Naive thymus-derived CD8-positive, alpha-beta T cell (primary cell): ENCODE measurements at regions not wholly inside any gene's neighbourhood (a gene's known extent, or its start where the extent isn't known, plus 50 kb on each side); places are given as distances from the start of the nearest gene placed in this dataset.
"Not testable (repeated sequence)": the region's sequence is repeated elsewhere in the genome, so short reads cannot be mapped to it uniquely, and the experiment has no call there.

Experiments
- ATAC-seq, 2 donors: fragments of 150-1000 bp; cut with Tn5 transposase in 1 of 2; sonication (Bioruptor Pico), chemical (Tn5 transposase) in 1 of 2; 1 replicate in 1 of 2; 2 replicates in 1 of 2; pipeline ENCODE4 v1.10.0; 2021; ENCODE audit warnings: mild to moderate bottlenecking in 2 of 2, moderate library complexity in 2 of 2
- POLR2A ChIA-PET: fragments of 350-600 bp; sonication (Branson Sonifier 250); formaldehyde crosslinking; loops from one replicate; lab custom pipeline; 2021; ENCODE audit warnings: antibody characterized with exemption; lab: Charles Lee
- DNase-seq, 10 donors: peaks; one replicate each; pipeline versions ENCODE4 v3.0.0 to v3.0.0-alpha.2; 2020 to 2022
- H3K27ac Mint-ChIP-seq, 10 donors: one replicate each; pipeline ENCODE4 v1.8.0; 2020 to 2022; ENCODE audit warnings: mild to moderate bottlenecking in 10 of 10, mixed read lengths in 10 of 10, moderate library complexity in 4 of 10, inconsistent platforms in 1 of 10
- H3K27me3 Mint-ChIP-seq, 5 donors: one replicate each; pipeline ENCODE4 v1.8.0; 2021 to 2022; ENCODE audit warnings: mixed read lengths in 5 of 5
- H3K36me3 Mint-ChIP-seq, 3 donors: one replicate each; pipeline ENCODE4 v1.8.0; 2020 to 2022; ENCODE audit warnings: mixed read lengths in 3 of 3, mild to moderate bottlenecking in 2 of 3, inconsistent platforms in 1 of 3
- H3K4me1 Mint-ChIP-seq, 4 donors: one replicate each; pipeline ENCODE4 v1.8.0; 2021 to 2022; ENCODE audit warnings: mixed read lengths in 4 of 4
- H3K4me3 Mint-ChIP-seq, 10 donors: one replicate each; pipeline ENCODE4 v1.8.0; 2020 to 2022; ENCODE audit warnings: mild to moderate bottlenecking in 10 of 10, mixed read lengths in 10 of 10, moderate library complexity in 6 of 10, inconsistent platforms in 1 of 10
- H3K9me3 Mint-ChIP-seq, 9 donors: one replicate each; pipeline ENCODE4 v1.8.0; 2020 to 2022; ENCODE audit warnings: mixed read lengths in 9 of 9, mild to moderate bottlenecking in 3 of 9, inconsistent platforms in 1 of 9, moderate library complexity in 1 of 9

- H3K27ac Mint-ChIP-seq, POLR2A ChIA-PET, H3K4me1 Mint-ChIP-seq, H3K27me3 Mint-ChIP-seq, H3K4me3 Mint-ChIP-seq, H3K36me3 Mint-ChIP-seq, ATAC-seq: not testable (repeated sequence)
- peaks cover 0 to 16% (median 11%) of the 10 kb centered on the region in 9 donors for H3K9me3 Mint-ChIP-seq
- DNase-seq: peak in 1 of 10 donors; percentile 35
Observed at GRCh38 chr18:40119581-40119980, 1835.5 kb upstream of the PIK3C3 start.

GRCh38 chr18:40110455-40110854, 1844.6 kb upstream of the PIK3C3 start:
- Mint-ChIP-seq H3K27me3 (no peaks in the 10 kb centered on the region), H3K4me1 (no peaks in the 10 kb centered on the region), H3K4me3 (no peak overlapping the region), H3K36me3 (no peaks in the 10 kb centered on the region), H3K27ac (no peak overlapping the region), H3K9me3 (peaks cover 0 to 25% (median 4%) of the 10 kb centered on the region in 9 donors)
- DNase-seq (no peak), ATAC-seq (no peak)
- POLR2A ChIA-PET: no interaction called here

- no peak for DNase-seq
- Mint-ChIP-seq H3K4me1 (no peaks in the 10 kb centered on the region), H3K4me3 (no peak overlapping the region), H3K9me3 (peaks cover 0 to 25% (median 4%) of the 10 kb centered on the region in 9 donors), H3K36me3 (no peaks in the 10 kb centered on the region), H3K27me3 (no peaks in the 10 kb centered on the region), H3K27ac (no peak overlapping the region)
- POLR2A ChIA-PET: no interaction called here
- no peak for ATAC-seq
Observed at GRCh38 chr18:40109252-40110049, 1845.6 kb upstream of the PIK3C3 start.

- no peak overlapping the region for H3K27ac Mint-ChIP-seq
Observed at GRCh38 chr18:40108596-40108995, 1846.4 kb upstream of the PIK3C3 start.

GRCh38 chr18:40102903-40103302, 1852.1 kb upstream of the PIK3C3 start:
- ATAC-seq (no peak), DNase-seq (no peak)
- Mint-ChIP-seq H3K27me3 (no peaks in the 10 kb centered on the region), H3K36me3 (no peaks in the 10 kb centered on the region), H3K9me3 (peaks cover 0 to 16% (median 1%) of the 10 kb centered on the region in 9 donors), H3K4me3 (no peak overlapping the region), H3K27ac (no peak overlapping the region), H3K4me1 (no peaks in the 10 kb centered on the region)
- POLR2A ChIA-PET: no interaction called here

More at GRCh38 chr18:40108596-40108995, 1846.4 kb upstream of the PIK3C3 start:
- Mint-ChIP-seq H3K36me3 (no peaks in the 10 kb centered on the region), H3K4me1 (no peaks in the 10 kb centered on the region), H3K27me3 (no peaks in the 10 kb centered on the region), H3K4me3 (no peak overlapping the region), H3K9me3 (peaks cover 0 to 29% (median 4%) of the 10 kb centered on the region in 9 donors)
- POLR2A ChIA-PET: no interaction called here
- ATAC-seq: no peak
- no peak for DNase-seq

GRCh38 chr18:40099641-40100040, 1855.4 kb upstream of the PIK3C3 start:
- H3K9me3 Mint-ChIP-seq: peaks cover 0 to 14% (median 2%) of the 10 kb centered on the region in 9 donors
- no peak overlapping the region for H3K4me3 Mint-ChIP-seq
- H3K36me3 Mint-ChIP-seq: no peaks in the 10 kb centered on the region
- no peaks in the 10 kb centered on the region for H3K4me1 Mint-ChIP-seq
- H3K27ac Mint-ChIP-seq: no peak overlapping the region
- H3K27me3 Mint-ChIP-seq: no peaks in the 10 kb centered on the region
- DNase-seq: no peak
- no peak for ATAC-seq
- POLR2A ChIA-PET: no interaction called here

GRCh38 chr18:40096675-40097074, 1858.4 kb upstream of the PIK3C3 start:
- ATAC-seq (no peak), DNase-seq (no peak)
- POLR2A ChIA-PET: no interaction called here
- Mint-ChIP-seq H3K4me3 (no peak overlapping the region), H3K27me3 (no peaks in the 10 kb centered on the region), H3K9me3 (peaks cover 0 to 11% (median 2%) of the 10 kb centered on the region in 9 donors), H3K4me1 (no peaks in the 10 kb centered on the region), H3K27ac (no peak overlapping the region), H3K36me3 (no peaks in the 10 kb centered on the region)

- peaks cover 0 to 16% (median 5%) of the 10 kb centered on the region in 9 donors for H3K9me3 Mint-ChIP-seq
- POLR2A ChIA-PET: no interaction called here
- DNase-seq: no peak
- no peak overlapping the region for H3K4me3 Mint-ChIP-seq
- no peak overlapping the region for H3K27ac Mint-ChIP-seq
- H3K4me1 Mint-ChIP-seq: no peaks in the 10 kb centered on the region
- no peaks in the 10 kb centered on the region for H3K27me3 Mint-ChIP-seq
- no peaks in the 10 kb centered on the region for H3K36me3 Mint-ChIP-seq
- ATAC-seq: no peak
Observed at GRCh38 chr18:40094441-40094840, 1860.6 kb upstream of the PIK3C3 start.

GRCh38 chr18:40088130-40088529, 1866.9 kb upstream of the PIK3C3 start:
- H3K27ac Mint-ChIP-seq: no peak overlapping the region
- no peaks in the 10 kb centered on the region for H3K36me3 Mint-ChIP-seq
- no peak overlapping the region for H3K4me3 Mint-ChIP-seq
- ATAC-seq (no peak), DNase-seq (no peak)
- H3K4me1 Mint-ChIP-seq: no peaks in the 10 kb centered on the region
- H3K27me3 Mint-ChIP-seq: no peaks in the 10 kb centered on the region
- H3K9me3 Mint-ChIP-seq: peaks cover 0 to 15% (median 5%) of the 10 kb centered on the region in 9 donors
- POLR2A ChIA-PET: no interaction called here

GRCh38 chr18:40079786-40080185, 1875.2 kb upstream of the PIK3C3 start:
- Mint-ChIP-seq H3K36me3 (no peaks in the 10 kb centered on the region), H3K9me3 (peaks cover 0 to 22% (median 3%) of the 10 kb centered on the region in 9 donors), H3K27ac (no peak overlapping the region), H3K4me3 (no peak overlapping the region), H3K27me3 (no peaks in the 10 kb centered on the region), H3K4me1 (no peaks in the 10 kb centered on the region)
- no peak for DNase-seq
- no peak for ATAC-seq
- POLR2A ChIA-PET: no interaction called here

GRCh38 chr18:40075616-40076015, 1879.4 kb upstream of the PIK3C3 start:
- ATAC-seq: no peak

GRCh38 chr18:40072761-40073160, 1882.3 kb upstream of the PIK3C3 start:
- H3K4me3 Mint-ChIP-seq: no peak overlapping the region
- POLR2A ChIA-PET: no interaction called here
- DNase-seq: no peak
- H3K27me3 Mint-ChIP-seq: no peaks in the 10 kb centered on the region
- peaks cover 0 to 22% (median 9%) of the 10 kb centered on the region in 9 donors for H3K9me3 Mint-ChIP-seq
- H3K27ac Mint-ChIP-seq: no peak overlapping the region
- no peaks in the 10 kb centered on the region for H3K4me1 Mint-ChIP-seq
- no peaks in the 10 kb centered on the region for H3K36me3 Mint-ChIP-seq
- ATAC-seq: no peak

More at GRCh38 chr18:40075616-40076015, 1879.4 kb upstream of the PIK3C3 start:
- H3K27me3 Mint-ChIP-seq: no peaks in the 10 kb centered on the region
- H3K27ac Mint-ChIP-seq: no peak overlapping the region
- H3K9me3 Mint-ChIP-seq: peaks cover 3 to 22% (median 8%) of the 10 kb centered on the region in 9 donors
- POLR2A ChIA-PET: no interaction called here
- H3K4me3 Mint-ChIP-seq: no peak overlapping the region
- DNase-seq: no peak
- no peaks in the 10 kb centered on the region for H3K4me1 Mint-ChIP-seq
- no peaks in the 10 kb centered on the region for H3K36me3 Mint-ChIP-seq

GRCh38 chr18:40066368-40066767, 1888.7 kb upstream of the PIK3C3 start:
- Mint-ChIP-seq H3K4me3 (no peak overlapping the region), H3K9me3 (peaks cover 2 to 31% (median 12%) of the 10 kb centered on the region in 9 donors), H3K36me3 (no peaks in the 10 kb centered on the region), H3K27me3 (no peaks in the 10 kb centered on the region), H3K4me1 (no peaks in the 10 kb centered on the region), H3K27ac (no peak overlapping the region)
- POLR2A ChIA-PET: no interaction called here
- ATAC-seq (no peak), DNase-seq (no peak)

- no peak overlapping the region for H3K27ac Mint-ChIP-seq
- no peaks in the 10 kb centered on the region for H3K27me3 Mint-ChIP-seq
- H3K4me1 Mint-ChIP-seq: no peaks in the 10 kb centered on the region
Observed at GRCh38 chr18:40063488-40063887, 1891.5 kb upstream of the PIK3C3 start.

More at GRCh38 chr18:40063488-40063887, 1891.5 kb upstream of the PIK3C3 start:
- peaks cover 2 to 22% (median 8%) of the 10 kb centered on the region in 9 donors for H3K9me3 Mint-ChIP-seq
- H3K36me3 Mint-ChIP-seq: no peaks in the 10 kb centered on the region
- H3K4me3 Mint-ChIP-seq: no peak overlapping the region
- POLR2A ChIA-PET: no interaction called here
- ATAC-seq (no peak), DNase-seq (no peak)
